GM12801 (cell line): ENCODE measurements at regions not wholly inside any gene's neighbourhood (a gene's known extent, or its start where the extent isn't known, plus 50 kb on each side); places are given as distances from the start of the nearest gene placed in this dataset.

Experiments used
- TF ChIP-seq, protein P1 (sequence below): IDR thresholded peaks from one replicate; pipeline ENCODE4 v1.5.1; 2011; ENCODE audit warnings: control low read depth; ENCODE audit not compliant: insufficient read length; ENCODE audit errors: extremely low read depth

GRCh38 chr12:59517522-59517921, 78.3 kb upstream of the SLC16A7 start:
- TF ChIP-seq, protein P1, sequence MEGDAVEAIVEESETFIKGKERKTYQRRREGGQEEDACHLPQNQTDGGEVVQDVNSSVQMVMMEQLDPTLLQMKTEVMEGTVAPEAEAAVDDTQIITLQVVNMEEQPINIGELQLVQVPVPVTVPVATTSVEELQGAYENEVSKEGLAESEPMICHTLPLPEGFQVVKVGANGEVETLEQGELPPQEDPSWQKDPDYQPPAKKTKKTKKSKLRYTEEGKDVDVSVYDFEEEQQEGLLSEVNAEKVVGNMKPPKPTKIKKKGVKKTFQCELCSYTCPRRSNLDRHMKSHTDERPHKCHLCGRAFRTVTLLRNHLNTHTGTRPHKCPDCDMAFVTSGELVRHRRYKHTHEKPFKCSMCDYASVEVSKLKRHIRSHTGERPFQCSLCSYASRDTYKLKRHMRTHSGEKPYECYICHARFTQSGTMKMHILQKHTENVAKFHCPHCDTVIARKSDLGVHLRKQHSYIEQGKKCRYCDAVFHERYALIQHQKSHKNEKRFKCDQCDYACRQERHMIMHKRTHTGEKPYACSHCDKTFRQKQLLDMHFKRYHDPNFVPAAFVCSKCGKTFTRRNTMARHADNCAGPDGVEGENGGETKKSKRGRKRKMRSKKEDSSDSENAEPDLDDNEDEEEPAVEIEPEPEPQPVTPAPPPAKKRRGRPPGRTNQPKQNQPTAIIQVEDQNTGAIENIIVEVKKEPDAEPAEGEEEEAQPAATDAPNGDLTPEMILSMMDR = no peak

DNA sequence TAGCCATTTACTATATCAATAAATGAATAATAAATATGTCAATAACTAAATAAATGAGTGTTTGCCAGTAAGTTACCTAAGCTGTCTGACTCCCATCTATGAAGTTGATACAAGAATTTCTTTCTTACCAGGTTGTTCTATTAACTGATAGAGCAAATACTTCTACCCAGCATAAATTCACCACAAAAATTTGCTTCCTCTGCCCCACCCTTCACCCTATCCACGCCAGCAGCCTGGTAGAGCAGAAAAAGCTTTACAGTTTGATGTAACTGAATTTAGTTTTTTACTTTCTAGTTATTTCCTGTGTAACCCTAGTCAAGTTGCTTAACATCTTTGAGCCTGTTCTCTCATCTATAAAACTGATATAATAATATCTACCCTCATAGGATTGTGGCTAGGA, 94.9 kb upstream of the SLC16A7 start:
- TF ChIP-seq, protein P1 = no peak

DNA sequence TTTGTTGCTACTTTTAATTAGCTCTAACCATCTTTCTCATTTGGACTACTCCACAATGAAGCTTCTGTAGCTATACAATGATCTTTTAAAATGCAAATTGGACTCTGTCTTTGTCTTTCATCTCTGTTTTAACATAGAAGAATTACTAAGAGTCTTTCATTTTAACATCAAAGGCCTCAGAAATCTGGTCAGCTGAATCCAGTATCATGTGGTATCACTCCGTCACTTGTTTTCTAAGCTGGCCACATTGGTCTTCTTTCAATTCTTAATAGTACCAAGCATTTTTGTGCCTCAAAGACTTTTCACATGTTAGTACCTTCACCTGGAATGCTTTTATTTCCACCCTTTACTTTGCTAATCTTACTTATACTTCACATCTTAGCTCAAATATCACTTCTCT, 95.5 kb upstream of the SLC16A7 start:
- TF ChIP-seq, protein P1 = no peak

DNA sequence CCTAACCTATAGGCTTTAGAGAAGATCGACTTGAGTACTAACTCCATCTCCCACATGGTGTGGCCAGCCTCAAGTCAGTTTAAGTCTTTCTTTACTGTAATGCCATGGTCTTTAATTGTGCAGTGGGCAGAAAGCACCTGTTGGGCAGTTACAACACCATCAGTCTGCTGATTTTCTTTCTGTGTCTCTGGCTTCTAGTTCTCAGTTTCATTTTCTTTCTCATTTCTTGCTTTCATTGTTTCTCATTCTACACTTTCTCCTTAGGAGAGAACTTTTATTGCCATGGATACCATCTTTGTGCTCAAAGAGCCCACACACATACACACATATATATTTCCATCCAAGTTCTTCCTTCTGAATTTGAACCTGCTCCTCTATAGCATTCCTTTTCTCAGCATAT, 96.1 kb upstream of the SLC16A7 start:
- TF ChIP-seq, protein P1 = no peak

GRCh38 chr12:59494617-59495016, 101.2 kb upstream of the SLC16A7 start:
- TF ChIP-seq, protein P1 = no peak

- TF ChIP-seq, protein P1 = no peak
Measured at GRCh38 chr12:59491877-59492276, 104.0 kb upstream of the SLC16A7 start.

GRCh38 chr12:59486827-59487226, 109.0 kb upstream of the SLC16A7 start:
- TF ChIP-seq, protein P1 = no peak

DNA sequence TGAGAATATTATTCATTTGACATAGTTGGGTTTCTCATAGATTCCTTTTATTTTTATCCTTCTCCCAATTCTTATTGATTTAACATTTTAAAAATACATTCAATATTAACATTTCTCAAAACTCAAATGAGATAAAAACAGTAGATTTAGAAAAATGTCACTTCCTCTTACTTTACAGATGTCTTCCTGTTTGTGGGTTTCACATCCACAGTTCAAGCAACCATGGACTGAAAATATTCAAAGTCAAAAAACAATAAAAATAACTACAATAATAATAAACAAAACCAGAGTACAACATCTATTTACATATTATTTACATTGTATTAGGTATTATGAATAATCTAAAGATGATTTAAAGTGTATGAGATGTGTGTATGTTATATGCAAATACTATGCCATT, 111.3 kb upstream of the SLC16A7 start:
- TF ChIP-seq, protein P1 = no peak
